Epithelial cell of proximal tubule (primary cell): ENCODE measurements at regions not wholly inside any gene's neighbourhood (a gene's known extent, or its start where the extent isn't known, plus 50 kb on each side); places are given as distances from the start of the nearest gene placed in this dataset.

Source experiments
- DNase-seq: peaks from one replicate; pipeline ENCODE4 v3.0.0-alpha.2; 2011; ENCODE audit warnings: low read depth
- H3K4me3 ChIP-seq: 2 replicates; pipeline ENCODE4 v1.5.1; 2011; ENCODE audit warnings: low read depth, mild to moderate bottlenecking, low read length
- CTCF ChIP-seq: conservative IDR thresholded peaks from 2 replicates; pipeline ENCODE4 v1.5.1; 2012; ENCODE audit warnings: low read depth, mild to moderate bottlenecking, low read length

- no peak for DNase-seq
- no peak for TF ChIP-seq CTCF
- no peak overlapping the region for H3K4me3 ChIP-seq
These were observed 565.5 kb upstream of the TUSC1 start for GRCh38 chr9:26243726-26244125.

DNA sequence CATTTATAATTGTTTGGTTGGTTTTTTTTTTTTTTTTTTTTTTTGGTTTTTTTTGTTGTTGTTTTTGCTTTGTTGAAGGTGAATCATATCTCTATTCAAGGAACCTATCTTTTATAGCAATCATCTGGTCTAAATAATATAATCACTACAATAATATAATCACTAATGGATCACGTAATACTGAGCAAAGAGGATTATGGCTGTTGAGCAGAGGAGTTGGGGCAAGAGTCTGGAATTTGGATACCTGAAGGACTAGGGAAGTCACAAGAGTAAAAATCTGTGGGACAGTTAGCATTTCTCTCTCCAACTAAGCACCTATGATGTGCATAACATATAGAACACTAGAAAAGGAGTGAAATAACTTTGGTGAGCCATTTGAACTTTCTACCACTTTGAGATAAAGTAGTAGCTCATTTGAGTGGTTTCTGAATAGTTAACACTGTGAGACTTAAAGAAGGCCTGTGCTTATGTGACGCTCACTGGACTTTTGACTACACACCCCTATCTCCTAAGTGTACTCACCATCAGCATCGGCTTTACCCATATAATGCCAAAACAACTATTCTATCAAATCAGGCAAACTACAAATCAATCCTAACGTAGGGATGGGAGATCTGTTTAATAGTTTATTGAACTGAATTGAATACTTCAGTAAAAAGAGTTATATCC is 564.9 kb upstream of the TUSC1 start:
- no peak for TF ChIP-seq CTCF
- no peak for DNase-seq
- no peak overlapping the region for H3K4me3 ChIP-seq

GRCh38 chr9:26240020-26240419 is 561.8 kb upstream of the TUSC1 start:
- H3K4me3 ChIP-seq: no peak overlapping the region
- TF ChIP-seq CTCF: no peak
- no peak for DNase-seq

DNA sequence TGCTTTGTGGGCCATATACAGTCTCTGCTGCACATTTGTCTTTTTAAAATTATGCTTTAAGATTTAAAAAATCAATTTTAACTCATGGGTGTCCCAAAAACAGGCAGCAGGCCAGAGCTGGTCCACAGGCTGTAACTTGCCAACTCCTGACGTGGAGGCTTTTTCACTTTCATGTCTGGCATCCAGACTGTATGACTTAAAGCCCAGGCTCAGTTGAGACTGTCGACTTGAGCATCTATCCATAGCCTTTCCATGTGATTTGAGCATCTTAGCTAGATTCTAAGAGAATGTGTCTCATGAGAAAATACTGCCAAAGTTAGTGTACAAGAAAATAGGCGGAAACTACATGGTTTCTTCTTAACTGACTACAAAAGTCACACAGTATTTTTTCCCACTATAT is 559.0 kb upstream of the TUSC1 start:
- no peak for DNase-seq
- no peak for TF ChIP-seq CTCF
- H3K4me3 ChIP-seq: no peak overlapping the region

DNA sequence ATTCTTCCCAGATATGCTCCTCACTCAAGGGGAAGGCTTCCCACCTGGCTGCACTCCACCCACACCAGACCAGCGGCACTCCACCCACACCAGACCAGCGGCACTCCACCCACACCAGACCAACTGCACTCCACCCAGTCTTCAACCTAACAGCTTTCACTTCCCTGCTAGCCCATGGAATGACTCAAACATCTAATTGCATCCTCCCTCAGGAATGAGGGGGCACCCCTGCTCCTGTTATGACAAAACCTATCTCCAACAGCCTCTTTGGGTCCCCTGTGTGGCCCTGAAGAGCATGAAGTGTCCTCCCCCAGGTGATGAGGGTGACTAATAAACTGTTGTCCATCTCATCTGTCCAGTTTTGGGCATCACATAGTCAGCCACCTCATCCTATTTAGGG is 556.6 kb upstream of the TUSC1 start:
- no peak overlapping the region for H3K4me3 ChIP-seq
- DNase-seq: no peak
- TF ChIP-seq CTCF: no peak

GRCh38 chr9:26231391-26231790 is 553.1 kb upstream of the TUSC1 start:
- no peak for DNase-seq
- no peak for TF ChIP-seq CTCF
- H3K4me3 ChIP-seq: no peak overlapping the region

DNA sequence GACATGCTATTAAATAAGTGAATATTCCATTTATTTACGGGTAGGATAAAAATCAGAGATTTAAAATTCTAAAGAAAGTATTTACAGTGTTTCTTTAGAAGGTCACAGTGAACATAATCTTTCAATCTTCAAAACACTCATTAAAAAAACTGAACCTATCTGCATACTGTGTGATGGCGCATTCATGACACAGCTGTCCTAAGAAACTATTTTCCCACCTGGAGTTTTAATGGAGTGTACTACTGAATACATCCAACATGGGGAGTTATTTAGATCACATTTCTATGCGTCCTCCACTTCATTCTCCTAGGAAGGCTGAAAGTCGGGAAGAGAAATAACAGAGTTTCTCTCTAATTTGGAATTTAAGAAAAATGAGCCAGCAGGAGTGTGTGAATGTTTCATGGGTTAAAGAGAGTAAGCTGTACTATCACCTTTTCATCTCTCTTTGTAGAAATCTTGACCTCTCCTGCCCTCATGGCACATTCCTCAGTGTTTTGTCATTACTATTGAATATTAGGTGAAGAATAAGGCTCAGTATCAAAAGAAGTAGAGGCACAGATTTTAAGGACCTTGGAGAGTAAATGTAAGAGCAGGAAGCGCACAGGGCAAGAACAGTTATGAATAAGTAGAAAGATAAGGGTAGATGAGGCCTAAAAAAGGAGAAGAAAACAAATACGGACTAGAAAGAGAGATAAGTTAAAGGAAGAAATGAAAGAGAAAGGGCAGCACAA is 551.2 kb upstream of the TUSC1 start:
- DNase-seq: no peak
- no peak for TF ChIP-seq CTCF
- no peak overlapping the region for H3K4me3 ChIP-seq
